ENCODE measurements at regions not wholly inside any gene's neighbourhood (a gene's known extent, or its start where the extent isn't known, plus 50 kb on each side); places are given as distances from the start of the nearest gene placed in this dataset.

- no peak for TF ChIP-seq CTCF (IDR thresholded peaks at IDR 0.05)
- TF ChIP-seq EZH2 (IDR thresholded peaks at IDR 0.05): no peak
These were observed 89.8 kb upstream of the PCBD1 start for GRCh38 chr10:70978181-70978580.

All from neural progenitor cell (in vitro differentiated cells).